GM19238 (cell line): ENCODE measurements at regions not wholly inside any gene's neighbourhood (a gene's known extent, or its start where the extent isn't known, plus 50 kb on each side); places are given as distances from the start of the nearest gene placed in this dataset.

Experiments
- DNase-seq: peaks from one replicate; pipeline ENCODE4 v3.0.0; 2011; ENCODE audit warnings: low spot score; ENCODE audit not compliant: insufficient read length

GRCh38 chr13:27367570-27367969 lies 56.8 kb upstream of the GTF3A start:
- DNase-seq, result no peak

GRCh38 chr13:27370305-27370872 lies 54.0 kb upstream of the GTF3A start:
- no peak for DNase-seq

GRCh38 chr13:27371932-27372331 lies 52.5 kb upstream of the GTF3A start:
- DNase-seq, result no peak

GRCh38 chr13:27372896-27373295 lies 51.5 kb upstream of the GTF3A start:
- no peak for DNase-seq

- no peak for DNase-seq
Measured at GRCh38 chr13:27374126-27374613, 50.2 kb upstream of the GTF3A start.
